ENCODE measurements at regions not wholly inside any gene's neighbourhood (a gene's known extent, or its start where the extent isn't known, plus 50 kb on each side); places are given as distances from the start of the nearest gene placed in this dataset.
"Not testable (repeated sequence)": the region's sequence is repeated elsewhere in the genome, so short reads cannot be mapped to it uniquely, and the experiment has no call there.

GRCh38 chr3:145383416-145383815, 777.6 kb downstream of the PLOD2 start:
- no peak for DNase-seq

GRCh38 chr3:145384307-145384706, 776.7 kb downstream of the PLOD2 start:
- DNase-seq: no peak

GRCh38 chr3:145387211-145387610, 773.8 kb downstream of the PLOD2 start:
- DNase-seq: no peak

- DNase-seq: no peak
Measured at GRCh38 chr3:145395421-145395820, 765.6 kb downstream of the PLOD2 start.

- no peak for DNase-seq
Measured at GRCh38 chr3:145411605-145412004, 749.4 kb downstream of the PLOD2 start.

- no peak for DNase-seq
Measured at GRCh38 chr3:145417678-145418077, 743.3 kb downstream of the PLOD2 start.

- no peak for DNase-seq
Measured at GRCh38 chr3:145422556-145422955, 738.4 kb downstream of the PLOD2 start.

- no peak for DNase-seq
Measured at GRCh38 chr3:145427355-145427754, 733.6 kb downstream of the PLOD2 start.

GRCh38 chr3:145429546-145429945, 731.4 kb downstream of the PLOD2 start:
- DNase-seq: no peak

GRCh38 chr3:145448436-145448835, 712.5 kb downstream of the PLOD2 start:
- no peak for DNase-seq

GRCh38 chr3:145450018-145450682, 710.8 kb downstream of the PLOD2 start:
- no peak for DNase-seq

- DNase-seq: no peak
Measured at GRCh38 chr3:145457825-145458552, 703.0 kb downstream of the PLOD2 start.

- not testable (repeated sequence) for DNase-seq
Measured at GRCh38 chr3:145459681-145460080, 701.3 kb downstream of the PLOD2 start.

GRCh38 chr3:145471976-145472375, 689.0 kb downstream of the PLOD2 start:
- no peak for DNase-seq

GRCh38 chr3:145482735-145483134, 678.2 kb downstream of the PLOD2 start:
- DNase-seq: not testable (repeated sequence)

GRCh38 chr3:145483992-145484391, 677.0 kb downstream of the PLOD2 start:
- no peak for DNase-seq

- DNase-seq: no peak
Measured at GRCh38 chr3:145489011-145489410, 672.0 kb downstream of the PLOD2 start.

GRCh38 chr3:145490088-145491048, 670.6 kb downstream of the PLOD2 start:
- no peak for DNase-seq

- DNase-seq: no peak
Measured at GRCh38 chr3:145492456-145492855, 668.5 kb downstream of the PLOD2 start.

GRCh38 chr3:145517416-145517815, 643.6 kb downstream of the PLOD2 start:
- DNase-seq: not testable (repeated sequence)

GRCh38 chr3:145518639-145519038, 642.3 kb downstream of the PLOD2 start:
- no peak for DNase-seq
